Endothelial cell of umbilical vein (primary cell): ENCODE measurements at regions not wholly inside any gene's neighbourhood (a gene's known extent, or its start where the extent isn't known, plus 50 kb on each side); places are given as distances from the start of the nearest gene placed in this dataset.

Source experiments
- BruUV-seq: library from RNA; stranded (reverse); fragments of 400-500 nt; replicated peaks from 2 replicates; lab custom pipeline; 2021; lab: Mats Ljungman, UMichigan
- CTCF ChIA-PET: fragments of 300-600, 350-600 bp; sonication (Branson Sonifier 250); formaldehyde crosslinking; loops from one replicate; lab custom pipeline; 2021; ENCODE audit warnings: antibody characterized with exemption, inconsistent platforms; lab: Charles Lee
- POLR2A ChIA-PET: fragments of 300-600, 350-600 bp; sonication (Branson Sonifier 250); formaldehyde crosslinking; loops from one replicate; lab custom pipeline; 2021; ENCODE audit warnings: antibody characterized with exemption, inconsistent platforms; lab: Charles Lee
- DNase-seq: peaks from one replicate; pipeline ENCODE4 v3.0.0-alpha.2; 2011; ENCODE audit warnings: low read depth, low spot score
- FAIRE-seq: peaks from 2 replicates; lab custom pipeline; 2011; peaks lifted over from hg19 to GRCh38; lab: Jason Lieb, UNC
- H2AFZ ChIP-seq: 2 replicates; pipeline ENCODE4 v1.6.0; 2012; ENCODE audit warnings: low read depth, low read length, control low read depth, inconsistent platforms
- H3K27ac ChIP-seq: 2 replicates; pipeline ENCODE4 v1.5.1; 2011; ENCODE audit warnings: low read depth, mild to moderate bottlenecking, control low read depth, low read length, moderate library complexity; ENCODE audit not compliant: insufficient read depth
- H3K27me3 ChIP-seq, 2 experiments: 2 replicates each; pipeline versions ENCODE4 v1.6.0 to v1.6.1; 2011; ENCODE audit warnings: low read length in 2 of 2, mixed read lengths in 1 of 2; ENCODE audit not compliant: control insufficient read depth in 2 of 2, insufficient read depth in 2 of 2
- H3K36me3 ChIP-seq, 2 experiments: 2 replicates in 1 of 2; 3 replicates in 1 of 2; pipeline ENCODE4 v1.5.1; 2011; ENCODE audit warnings: low read length in 2 of 2, mild to moderate bottlenecking in 1 of 2, moderate library complexity in 1 of 2; ENCODE audit not compliant: control insufficient read depth in 2 of 2, insufficient read depth in 2 of 2; ENCODE audit errors: extremely low read depth in 1 of 2
- H3K4me1 ChIP-seq: 3 replicates; pipeline ENCODE4 v1.5.1; 2011; ENCODE audit warnings: mild to moderate bottlenecking, low read length; ENCODE audit not compliant: control insufficient read depth, insufficient read depth; ENCODE audit errors: extremely low read depth
- H3K4me2 ChIP-seq: 2 replicates; pipeline ENCODE4 v1.6.1; 2011; ENCODE audit warnings: low read length, control low read depth, mixed read lengths; ENCODE audit not compliant: insufficient read depth
- H3K4me3 ChIP-seq, 3 experiments: fragments of 200-600 bp in 1 of 3; sonication (generic), shearing (Covaris generic) in 1 of 3; replicated peaks in 1 of 3; 2 replicates each; pipeline ENCODE4 v1.5.1; 2011 to 2016; ENCODE audit warnings: control low read depth in 3 of 3, low read length in 3 of 3, mild to moderate bottlenecking in 2 of 3, inconsistent platforms in 1 of 3, low read depth in 1 of 3, moderate library complexity in 1 of 3; ENCODE audit not compliant: insufficient read depth in 1 of 3
- H3K79me2 ChIP-seq: 2 replicates; pipeline ENCODE4 v1.6.0; 2012; ENCODE audit warnings: low read length, inconsistent platforms; ENCODE audit not compliant: control insufficient read depth, insufficient read depth
- H3K9ac ChIP-seq: replicated peaks from 2 replicates; pipeline ENCODE3; 2011; ENCODE audit warnings: low read length, control low read depth; ENCODE audit not compliant: insufficient read depth; ENCODE audit errors: extremely low read depth
- H3K9me1 ChIP-seq: replicated peaks from 3 replicates; pipeline ENCODE4 v1.6.0; 2011; ENCODE audit warnings: mild to moderate bottlenecking, low read length; ENCODE audit not compliant: control insufficient read depth, insufficient read depth; ENCODE audit errors: extremely low read depth
- H3K9me3 ChIP-seq: replicated peaks from 2 replicates; pipeline ENCODE4 v1.5.1; 2012; ENCODE audit warnings: low read length, inconsistent platforms; ENCODE audit not compliant: control insufficient read depth, insufficient read depth
- H4K20me1 ChIP-seq: replicated peaks from 2 replicates; pipeline ENCODE3; 2011; ENCODE audit warnings: mild to moderate bottlenecking, low read length; ENCODE audit not compliant: control insufficient read depth, insufficient read depth; ENCODE audit errors: extremely low read depth
- EZH2 ChIP-seq: IDR thresholded peaks from 2 replicates; pipeline ENCODE4 v1.6.1; 2012; ENCODE audit warnings: borderline replicate concordance, low read depth, mild to moderate bottlenecking, moderate library complexity, low read length, inconsistent platforms; ENCODE audit not compliant: severe bottlenecking
- FOS ChIP-seq: IDR thresholded peaks from 2 replicates; pipeline ENCODE4 v1.6.1; 2011; ENCODE audit warnings: mild to moderate bottlenecking, low read length, moderate library complexity, borderline replicate concordance; ENCODE audit not compliant: insufficient read depth
- MYC ChIP-seq: IDR thresholded peaks from one replicate; pipeline ENCODE4 v1.6.1; 2011; ENCODE audit warnings: mild to moderate bottlenecking, low read depth, low read length
- dilution Hi-C: fragments of 300-500 bp; cut with MboI; formaldehyde crosslinking; loops from one replicate; pipeline ENCODE4 v1.15.0; 2019; ENCODE audit warnings: low sequenced_read_pairs; ENCODE audit not compliant: extremely low pct_ligation_motif_present
- intact Hi-C: fragments of 100-400 bp; cut with micrococcal nuclease; formaldehyde crosslinking; loops from one replicate; pipeline ENCODE4 v1.10.0; 2022
- TF ChIP-seq, protein P1 (sequence below), 2 donors: IDR thresholded peaks; 1 replicate in 1 of 2; 2 replicates in 1 of 2; pipeline ENCODE4 v1.5.1; 2011; ENCODE audit warnings: low read length in 2 of 2, mild to moderate bottlenecking in 2 of 2, moderate library complexity in 2 of 2, control low read depth in 1 of 2, inconsistent platforms in 1 of 2, low read depth in 1 of 2; ENCODE audit not compliant: insufficient read depth in 1 of 2; ENCODE audit errors: extremely low read depth in 1 of 2

DNA sequence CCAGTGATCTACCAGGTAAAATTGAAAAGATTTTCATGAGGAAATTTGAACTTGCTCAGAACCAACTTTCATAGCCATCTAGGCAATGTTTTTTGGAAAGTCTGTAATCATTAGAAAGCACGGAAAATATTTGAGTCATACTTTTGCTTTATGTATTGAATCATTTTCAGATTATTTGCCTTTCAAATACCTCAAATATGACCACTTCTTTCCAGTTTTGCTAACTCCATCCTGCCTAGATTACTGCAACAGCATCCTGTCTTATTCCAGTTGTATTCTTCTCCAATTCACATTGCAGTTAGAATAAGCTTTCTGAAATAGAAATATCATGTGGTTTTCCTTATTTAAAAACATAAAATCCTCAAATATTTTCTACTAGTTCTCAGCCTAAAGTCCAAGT is 239.8 kb upstream of the FAR2 start:
- no TSS peak for BruUV-seq
- Histone ChIP-seq H3K9me1 (no peaks in the 10 kb centered on the region), H3K9ac (no peak overlapping the region), H3K79me2 (no peaks in the 10 kb centered on the region), H3K27me3 (no peaks in the 10 kb centered on the region), H3K9me3 (peaks cover 3% of the 10 kb centered on the region), H4K20me1 (no peaks in the 10 kb centered on the region), H3K4me1 (peaks cover 12% of the 10 kb centered on the region), H3K36me3 (no peaks in the 10 kb centered on the region), H3K4me2 (no peak overlapping the region), H3K4me3 (no peak overlapping the region), H2AFZ (no peak overlapping the region), H3K27ac (no peak overlapping the region)
- CTCF ChIA-PET, result no interaction called here
- dilution Hi-C loops, result no loop called here
- no peak for FAIRE-seq
- TF ChIP-seq EZH2 (no peak), FOS (peak; percentile 46)
- POLR2A ChIA-PET, result no interaction called here
- no peak for DNase-seq
- intact Hi-C loops, result no loop called here

DNA sequence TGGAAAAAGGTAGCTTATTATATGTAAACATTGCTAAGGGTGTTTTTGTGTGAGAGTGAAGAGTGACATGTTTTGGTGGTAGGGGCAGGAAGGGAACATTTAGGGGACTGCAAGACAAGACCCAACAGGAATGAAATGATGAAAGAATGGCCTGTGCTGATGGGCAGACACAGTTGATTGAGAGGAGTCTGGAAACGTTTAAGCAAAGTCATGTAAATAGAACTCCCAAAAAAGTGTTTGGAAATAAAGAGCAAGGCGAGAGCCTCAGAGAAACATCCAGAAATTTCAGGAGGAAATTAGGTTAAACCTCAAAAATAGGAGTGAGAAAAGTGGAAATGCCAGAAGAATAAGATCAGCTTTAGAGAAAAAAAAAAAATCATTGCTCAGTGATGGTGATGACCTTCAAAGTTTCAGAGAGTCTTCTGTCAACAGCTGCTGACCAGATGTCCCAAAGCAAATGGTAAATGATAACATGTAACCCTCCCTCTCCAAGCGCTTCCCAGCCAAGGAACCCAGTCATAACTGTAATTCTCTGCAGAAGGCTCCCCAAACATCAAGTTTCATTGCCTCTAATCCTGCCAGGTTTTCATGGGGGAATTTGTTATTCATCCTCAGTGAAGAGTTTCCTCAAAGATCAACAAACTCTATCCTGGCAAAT is 223.2 kb upstream of the FAR2 start:
- no peaks in the 10 kb centered on the region for H3K4me1 ChIP-seq
- intact Hi-C loops, result no loop called here
- H3K27me3 ChIP-seq, result no peaks in the 10 kb centered on the region
- TF ChIP-seq EZH2 (no peak), FOS (no peak), MYC (no peak)
- TF ChIP-seq, protein P1, sequence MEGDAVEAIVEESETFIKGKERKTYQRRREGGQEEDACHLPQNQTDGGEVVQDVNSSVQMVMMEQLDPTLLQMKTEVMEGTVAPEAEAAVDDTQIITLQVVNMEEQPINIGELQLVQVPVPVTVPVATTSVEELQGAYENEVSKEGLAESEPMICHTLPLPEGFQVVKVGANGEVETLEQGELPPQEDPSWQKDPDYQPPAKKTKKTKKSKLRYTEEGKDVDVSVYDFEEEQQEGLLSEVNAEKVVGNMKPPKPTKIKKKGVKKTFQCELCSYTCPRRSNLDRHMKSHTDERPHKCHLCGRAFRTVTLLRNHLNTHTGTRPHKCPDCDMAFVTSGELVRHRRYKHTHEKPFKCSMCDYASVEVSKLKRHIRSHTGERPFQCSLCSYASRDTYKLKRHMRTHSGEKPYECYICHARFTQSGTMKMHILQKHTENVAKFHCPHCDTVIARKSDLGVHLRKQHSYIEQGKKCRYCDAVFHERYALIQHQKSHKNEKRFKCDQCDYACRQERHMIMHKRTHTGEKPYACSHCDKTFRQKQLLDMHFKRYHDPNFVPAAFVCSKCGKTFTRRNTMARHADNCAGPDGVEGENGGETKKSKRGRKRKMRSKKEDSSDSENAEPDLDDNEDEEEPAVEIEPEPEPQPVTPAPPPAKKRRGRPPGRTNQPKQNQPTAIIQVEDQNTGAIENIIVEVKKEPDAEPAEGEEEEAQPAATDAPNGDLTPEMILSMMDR (IDR thresholded peaks at IDR 0.05; ENCODE audit: extremely low read depth in 1 of 2, insufficient read depth in 1 of 2, low read depth in 1 of 2, low read length in 2 of 2), result no peak
- no peak for FAIRE-seq
- H3K4me3 ChIP-seq, result no peak overlapping the region
- CTCF ChIA-PET, result interaction anchor here (1.0 kb wide), 1 partner anchor 33 kb away, joined by 3 read pairs; no protein-coding TSS in a partner anchor
- dilution Hi-C loops, result no loop called here
- no peak overlapping the region for H2AFZ ChIP-seq
- no peaks in the 10 kb centered on the region for H3K79me2 ChIP-seq
- POLR2A ChIA-PET, result no interaction called here
- H3K9me1 ChIP-seq, result no peaks in the 10 kb centered on the region
- H3K27ac ChIP-seq, result no peak overlapping the region
- H3K36me3 ChIP-seq, result no peaks in the 10 kb centered on the region
- no peaks in the 10 kb centered on the region for H4K20me1 ChIP-seq
- H3K9ac ChIP-seq, result no peak overlapping the region
- no peaks in the 10 kb centered on the region for H3K9me3 ChIP-seq
- DNase-seq, result no peak
- BruUV-seq, result no TSS peak
- H3K4me2 ChIP-seq, result no peak overlapping the region
